ENCODE measurements at regions not wholly inside any gene's neighbourhood (a gene's known extent, or its start where the extent isn't known, plus 50 kb on each side); places are given as distances from the start of the nearest gene placed in this dataset.
"Not testable (repeated sequence)": the region's sequence is repeated elsewhere in the genome, so short reads cannot be mapped to it uniquely, and the experiment has no call there.

DNA sequence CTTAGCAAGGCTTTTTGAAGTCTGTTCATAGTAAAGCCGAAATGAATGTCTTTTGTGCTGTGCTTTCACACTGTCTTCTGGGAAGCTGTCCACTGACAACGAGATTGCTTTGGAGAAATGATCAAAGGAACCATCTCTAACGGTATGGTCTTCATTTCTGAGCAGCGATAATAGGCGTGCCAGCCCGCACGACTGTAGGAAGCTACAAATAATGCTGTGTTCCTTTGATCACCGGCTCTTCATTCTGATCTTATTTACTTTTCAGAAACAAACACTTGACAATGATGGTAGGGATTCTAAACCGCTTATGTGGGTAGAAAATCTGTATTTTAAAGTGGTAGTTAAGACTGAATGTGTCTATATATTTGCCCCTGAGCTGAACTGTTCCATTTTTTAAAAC is 306.6 kb upstream of the EXOC2 start:
- Mint-ChIP-seq H3K4me3 (no peak overlapping the region), H3K27me3 (peaks cover 24% of the 10 kb centered on the region), H3K9me3 (peaks cover 2% of the 10 kb centered on the region), H3K27ac (no peak overlapping the region), H3K36me3 (no peaks in the 10 kb centered on the region), H3K4me1 (peaks cover 2% of the 10 kb centered on the region)
- ATAC-seq (ENCODE audit: low read depth) (no peak), DNase-seq (ENCODE audit: low spot score in 2 of 2) (no peak)

DNA sequence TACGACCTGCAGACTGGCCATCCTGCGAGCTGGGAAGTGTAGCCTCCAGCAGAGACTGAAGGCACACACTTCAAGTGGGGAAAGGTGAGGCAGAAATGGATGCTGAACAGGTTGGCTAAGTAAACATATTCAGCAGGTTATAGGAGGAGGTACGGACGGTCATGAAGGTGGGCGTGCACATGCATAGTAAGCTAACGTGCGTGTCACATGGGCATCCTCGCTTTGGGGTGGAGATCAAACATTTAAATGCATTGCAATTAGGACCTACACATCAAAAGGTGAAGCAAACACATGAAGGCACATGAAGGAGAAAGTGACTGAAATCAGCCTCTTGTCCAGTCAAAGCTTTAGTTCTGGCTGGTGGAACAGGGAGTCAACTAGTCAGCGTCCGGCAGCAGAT is 305.6 kb upstream of the EXOC2 start:
- no peaks in the 10 kb centered on the region for H3K36me3 Mint-ChIP-seq
- H3K27me3 Mint-ChIP-seq, result peaks cover 26% of the 10 kb centered on the region
- peaks cover 4% of the 10 kb centered on the region for H3K9me3 Mint-ChIP-seq
- H3K4me3 Mint-ChIP-seq, result no peak overlapping the region
- ATAC-seq (ENCODE audit: low read depth), result no peak
- no peak for DNase-seq (ENCODE audit: low spot score in 2 of 2)
- H3K27ac Mint-ChIP-seq, result no peak overlapping the region
- peaks cover 2% of the 10 kb centered on the region for H3K4me1 Mint-ChIP-seq

DNA sequence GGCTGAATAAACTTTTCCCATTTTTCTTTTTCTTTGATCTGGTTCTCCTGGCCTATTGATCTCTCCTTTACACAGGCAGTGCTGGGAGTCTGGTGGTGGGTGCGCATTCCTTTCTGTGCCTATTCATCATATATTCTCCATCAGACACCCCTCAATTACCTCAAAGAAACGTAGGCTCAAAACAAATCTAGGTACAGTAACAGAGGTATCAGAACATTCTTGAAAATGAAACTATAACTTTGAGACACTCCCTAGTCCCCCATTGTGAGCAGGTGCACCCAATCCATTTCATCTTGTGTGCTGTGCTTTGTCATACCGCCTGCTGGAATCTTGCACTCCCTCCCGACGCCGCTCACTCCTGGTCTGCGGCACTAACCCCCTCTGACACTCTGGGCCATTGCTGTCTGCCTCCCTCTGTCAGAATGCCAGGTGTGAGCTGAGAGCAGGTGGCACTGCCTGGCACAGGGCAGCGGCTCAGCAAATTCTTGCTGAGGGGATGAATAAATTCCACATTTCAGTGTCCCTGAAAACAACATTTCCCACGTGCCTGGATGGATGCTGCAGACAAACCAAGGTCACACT is 303.4 kb upstream of the EXOC2 start:
- H3K4me3 Mint-ChIP-seq, result no peak overlapping the region
- peaks cover 16% of the 10 kb centered on the region for H3K27me3 Mint-ChIP-seq
- H3K4me1 Mint-ChIP-seq, result no peaks in the 10 kb centered on the region
- no peak for ATAC-seq (ENCODE audit: low read depth)
- H3K27ac Mint-ChIP-seq, result no peak overlapping the region
- peaks cover 3% of the 10 kb centered on the region for H3K9me3 Mint-ChIP-seq
- H3K36me3 Mint-ChIP-seq, result no peaks in the 10 kb centered on the region
- no peak for DNase-seq (ENCODE audit: low spot score in 2 of 2)

DNA sequence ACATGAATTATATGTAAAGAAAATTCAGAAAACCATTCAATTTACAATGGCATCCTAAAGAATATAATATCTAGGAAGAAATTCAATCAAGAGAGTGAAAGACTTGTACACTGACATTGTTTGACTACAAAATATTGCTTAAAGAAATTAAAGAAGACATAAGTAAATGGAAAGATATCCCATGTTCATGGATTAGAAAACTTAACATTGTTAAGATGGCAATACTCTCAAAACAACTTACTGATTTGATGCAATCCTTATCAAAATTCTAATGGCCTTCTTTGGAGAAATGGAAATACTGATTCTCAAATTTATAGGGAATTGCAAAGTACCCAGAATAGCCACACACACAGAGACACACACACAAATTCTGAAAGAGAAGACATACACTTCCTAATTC is 298.3 kb upstream of the EXOC2 start:
- DNase-seq (ENCODE audit: low spot score in 2 of 2), result no peak
- Mint-ChIP-seq H3K4me3 (no peak overlapping the region), H3K9me3 (peaks cover 4% of the 10 kb centered on the region), H3K27ac (no peak overlapping the region), H3K4me1 (no peaks in the 10 kb centered on the region), H3K36me3 (no peaks in the 10 kb centered on the region), H3K27me3 (peaks cover 21% of the 10 kb centered on the region)
- no peak for ATAC-seq (ENCODE audit: low read depth)

DNA sequence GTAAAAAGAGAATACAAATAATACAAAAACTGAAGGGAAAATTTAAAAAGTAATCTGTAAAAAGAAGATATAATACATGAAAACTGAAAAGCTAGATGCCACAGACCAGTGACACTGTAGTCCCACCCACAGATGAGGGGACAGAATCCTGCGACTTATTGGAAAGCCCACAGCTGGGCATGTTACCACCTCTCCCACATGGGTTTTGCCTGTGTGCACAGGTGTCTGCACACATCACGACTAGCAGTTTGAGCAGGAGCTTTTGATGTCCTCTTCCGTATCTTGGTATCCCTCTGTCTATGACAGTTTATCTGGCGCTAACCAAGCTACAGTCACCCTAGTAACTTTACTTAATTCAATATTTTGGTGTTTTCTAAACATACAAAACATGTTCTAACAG is 291.1 kb upstream of the EXOC2 start:
- peaks cover 12% of the 10 kb centered on the region for H3K27me3 Mint-ChIP-seq

DNA sequence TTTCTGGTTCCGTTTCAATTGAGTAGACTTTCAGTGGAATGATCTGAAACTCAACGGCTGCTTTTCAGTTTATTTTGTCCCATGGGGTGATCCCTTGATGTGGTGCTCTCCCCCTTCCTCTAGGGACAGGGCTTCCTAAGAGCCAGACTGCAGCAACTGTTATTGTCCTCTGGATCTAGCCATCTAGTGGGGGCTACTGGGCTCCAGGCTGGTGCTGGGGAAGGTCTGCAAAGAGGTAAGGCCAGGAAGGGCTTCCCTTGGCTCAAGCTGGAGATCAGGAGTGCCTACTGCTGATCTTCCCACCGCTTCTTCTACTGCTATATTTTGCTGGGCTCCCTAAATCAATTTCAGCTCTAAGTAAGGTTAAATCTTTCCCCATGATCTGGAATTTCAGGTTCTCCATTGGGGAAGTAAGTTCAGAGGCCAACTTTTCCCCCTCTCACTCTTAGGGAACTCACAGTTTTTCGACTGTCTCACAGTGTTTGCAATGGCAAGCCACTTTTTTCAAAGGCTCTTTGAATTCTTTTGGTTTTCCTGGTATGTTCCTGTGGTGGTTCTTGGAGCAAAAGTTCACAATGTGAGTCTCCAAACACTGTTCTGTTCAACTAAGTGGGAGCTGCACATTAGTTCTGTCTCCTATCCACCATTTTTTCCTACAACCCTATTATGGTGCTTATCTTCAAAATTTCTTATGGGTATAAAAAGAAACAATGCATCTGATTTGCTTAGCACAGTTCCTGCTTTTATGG is 286.2 kb upstream of the EXOC2 start:
- Mint-ChIP-seq H3K27ac (no peak overlapping the region), H3K9me3 (peaks cover 13% of the 10 kb centered on the region), H3K4me1 (no peaks in the 10 kb centered on the region), H3K27me3 (peaks cover 5% of the 10 kb centered on the region), H3K36me3 (no peaks in the 10 kb centered on the region), H3K4me3 (no peak overlapping the region)
- DNase-seq (ENCODE audit: low spot score in 2 of 2), result no peak
- no peak for ATAC-seq (ENCODE audit: low read depth)

More for the DNA sequence above, 291.1 kb upstream of the EXOC2 start:
- DNase-seq (ENCODE audit: low spot score in 2 of 2) (no peak), ATAC-seq (ENCODE audit: low read depth) (no peak)
- Mint-ChIP-seq H3K27ac (no peak overlapping the region), H3K36me3 (no peaks in the 10 kb centered on the region), H3K9me3 (no peaks in the 10 kb centered on the region), H3K4me1 (no peaks in the 10 kb centered on the region), H3K4me3 (no peak overlapping the region)

DNA sequence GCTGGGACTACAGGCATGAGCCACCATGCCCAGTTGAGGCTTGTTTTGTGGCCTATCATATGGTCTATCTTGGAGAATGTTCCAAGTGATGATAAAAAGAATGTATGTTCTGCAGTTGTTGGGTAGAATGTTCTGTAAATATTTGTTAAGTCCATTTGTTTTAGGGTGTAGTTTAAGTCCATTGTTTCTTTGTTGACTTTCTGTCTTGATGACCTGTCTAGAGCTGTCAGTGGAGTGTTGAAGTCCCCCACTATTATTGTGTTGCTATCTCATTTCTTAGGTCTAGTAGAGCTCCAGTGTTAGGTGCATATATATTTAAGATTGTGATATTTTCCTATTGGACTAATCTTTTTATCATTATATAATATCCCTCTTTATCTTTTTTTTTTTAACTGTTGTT is 284.3 kb upstream of the EXOC2 start:
- not testable (repeated sequence) for DNase-seq (ENCODE audit: low spot score in 2 of 2); H3K27ac Mint-ChIP-seq; H3K4me1 Mint-ChIP-seq; H3K36me3 Mint-ChIP-seq; H3K27me3 Mint-ChIP-seq; H3K4me3 Mint-ChIP-seq; ATAC-seq (ENCODE audit: low read depth)
- H3K9me3 Mint-ChIP-seq, result peaks cover 13% of the 10 kb centered on the region

DNA sequence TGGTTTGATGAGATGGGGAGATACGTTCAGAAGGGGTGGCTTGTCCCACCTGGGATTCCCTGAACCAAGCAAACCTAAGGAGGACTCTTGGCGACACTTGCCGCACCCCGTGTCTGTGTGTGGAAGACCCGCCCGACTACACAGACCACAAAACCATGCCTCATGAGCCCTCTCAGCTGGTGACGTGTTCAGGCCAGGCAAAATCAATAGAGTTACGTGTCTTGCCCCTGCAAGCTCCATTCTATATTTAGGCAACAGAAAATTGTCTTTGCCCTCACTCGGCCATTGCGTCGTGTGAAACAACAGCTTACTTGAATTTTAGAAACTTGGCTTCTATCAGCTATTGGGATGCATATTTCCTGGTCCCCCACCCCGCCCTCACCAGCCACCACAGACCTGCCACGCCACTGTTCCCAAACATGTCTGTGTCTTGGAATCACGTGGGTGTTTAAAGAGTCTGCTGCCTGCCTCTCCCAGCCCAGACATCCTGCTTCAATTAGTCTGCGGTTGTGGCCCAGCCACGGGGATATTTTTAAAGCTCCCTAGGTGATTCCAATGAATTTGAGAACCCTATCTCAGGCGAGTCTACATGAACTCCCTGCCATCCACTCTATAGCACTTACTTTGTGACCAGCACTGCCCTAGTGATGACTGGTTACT is 279.2 kb upstream of the EXOC2 start:
- ATAC-seq (ENCODE audit: low read depth) (no peak), DNase-seq (ENCODE audit: low spot score in 2 of 2) (no peak)
- H3K9me3 Mint-ChIP-seq, result peaks cover 10% of the 10 kb centered on the region
- no peak overlapping the region for H3K4me3 Mint-ChIP-seq
- no peak overlapping the region for H3K27ac Mint-ChIP-seq
- no peaks in the 10 kb centered on the region for H3K36me3 Mint-ChIP-seq
- H3K27me3 Mint-ChIP-seq, result no peaks in the 10 kb centered on the region
- H3K4me1 Mint-ChIP-seq, result no peaks in the 10 kb centered on the region

DNA sequence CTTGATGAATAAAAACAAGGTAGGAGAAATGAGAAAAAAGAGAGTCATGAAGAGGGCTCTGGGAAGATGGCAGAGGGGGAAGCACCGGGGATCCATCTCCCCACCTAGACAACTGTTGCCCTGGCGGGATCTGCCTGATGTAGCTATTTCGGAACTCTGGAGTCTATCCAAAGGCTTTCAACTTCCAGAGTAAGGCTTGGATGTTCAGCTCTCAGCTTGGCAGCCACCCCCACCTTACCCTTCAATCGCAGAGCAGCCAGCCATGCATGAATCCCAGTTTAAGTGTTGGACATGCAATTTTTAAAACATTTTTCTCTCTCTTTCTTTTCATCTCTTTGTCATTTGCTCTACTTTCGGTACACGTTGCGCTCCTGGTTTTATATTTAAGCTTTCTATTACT is 275.9 kb upstream of the EXOC2 start:
- H3K9me3 Mint-ChIP-seq, result no peaks in the 10 kb centered on the region
- H3K36me3 Mint-ChIP-seq, result no peaks in the 10 kb centered on the region
- DNase-seq (ENCODE audit: low spot score in 2 of 2) (no peak), ATAC-seq (ENCODE audit: low read depth) (no peak)
- H3K27me3 Mint-ChIP-seq, result peaks cover 5% of the 10 kb centered on the region
- no peak overlapping the region for H3K4me3 Mint-ChIP-seq
- H3K27ac Mint-ChIP-seq, result no peak overlapping the region
- H3K4me1 Mint-ChIP-seq, result no peaks in the 10 kb centered on the region

DNA sequence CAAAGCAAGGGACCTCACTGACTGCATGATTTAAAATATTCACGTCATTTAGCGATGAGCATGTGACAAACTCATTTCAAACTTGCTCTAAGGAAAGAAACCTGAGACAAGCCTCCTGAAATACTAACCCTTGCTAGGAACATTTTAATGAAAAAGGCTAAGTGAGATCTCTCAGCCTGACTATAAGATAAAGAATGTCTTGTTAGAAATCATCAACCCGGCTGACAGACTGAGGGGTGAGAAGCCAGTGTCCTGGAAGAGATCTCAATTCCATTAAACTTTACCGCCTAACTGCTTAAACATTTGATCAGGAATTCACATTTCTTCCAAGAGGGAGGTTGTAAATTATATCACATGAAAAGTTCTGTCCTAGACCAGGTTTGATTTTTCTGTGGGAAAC is 274.8 kb upstream of the EXOC2 start:
- H3K27me3 Mint-ChIP-seq, result peaks cover 12% of the 10 kb centered on the region
- H3K27ac Mint-ChIP-seq, result no peak overlapping the region
- ATAC-seq (ENCODE audit: low read depth), result no peak

DNA sequence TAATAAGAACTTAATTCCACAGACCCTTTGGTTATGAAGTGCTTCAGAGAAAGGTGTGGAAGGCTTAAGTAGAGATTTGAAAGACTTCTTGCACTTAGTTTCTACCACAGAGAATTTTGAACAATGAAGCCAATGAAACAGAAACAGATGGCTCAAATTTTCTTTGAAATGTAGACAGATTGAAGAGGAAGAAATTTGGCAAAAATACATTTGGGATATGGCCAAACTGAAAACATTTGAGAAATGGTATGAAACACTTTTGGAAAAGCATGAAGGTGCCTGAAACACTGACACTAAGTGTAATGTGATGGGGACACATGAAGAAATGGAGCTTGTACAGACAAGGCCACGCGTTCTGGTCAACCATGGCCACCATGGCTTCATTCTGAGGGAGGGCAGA is 272.4 kb upstream of the EXOC2 start:
- ATAC-seq (ENCODE audit: low read depth) (no peak), DNase-seq (ENCODE audit: low spot score in 2 of 2) (no peak)
- Mint-ChIP-seq H3K4me1 (no peaks in the 10 kb centered on the region), H3K4me3 (no peak overlapping the region), H3K36me3 (no peaks in the 10 kb centered on the region), H3K9me3 (no peaks in the 10 kb centered on the region), H3K27ac (no peak overlapping the region), H3K27me3 (peaks cover 19% of the 10 kb centered on the region)

More for the DNA sequence above, 274.8 kb upstream of the EXOC2 start:
- DNase-seq (ENCODE audit: low spot score in 2 of 2), result no peak
- Mint-ChIP-seq H3K4me3 (no peak overlapping the region), H3K36me3 (no peaks in the 10 kb centered on the region), H3K9me3 (no peaks in the 10 kb centered on the region), H3K4me1 (no peaks in the 10 kb centered on the region)

DNA sequence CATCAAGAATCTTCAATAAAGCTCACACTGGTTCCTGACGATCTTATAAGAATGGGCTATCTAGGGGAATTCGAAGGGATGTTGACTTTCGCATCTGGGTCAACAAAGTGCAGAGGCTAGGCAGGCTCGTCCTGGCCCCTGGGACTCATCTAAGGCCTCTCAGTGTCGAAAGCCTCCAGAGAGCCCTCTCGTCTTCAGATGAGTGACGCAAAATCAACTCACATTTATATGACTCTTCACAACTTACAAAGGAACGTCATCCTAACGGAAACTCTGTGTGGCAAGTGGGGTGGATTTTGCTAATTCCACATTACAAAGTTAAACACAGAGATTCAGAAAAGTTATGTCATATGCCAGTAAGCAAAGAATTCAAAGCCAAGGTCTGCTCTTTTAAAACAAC is 270.5 kb upstream of the EXOC2 start:
- Mint-ChIP-seq H3K4me1 (no peaks in the 10 kb centered on the region), H3K27ac (no peak overlapping the region), H3K36me3 (no peaks in the 10 kb centered on the region), H3K9me3 (no peaks in the 10 kb centered on the region), H3K27me3 (peaks cover 19% of the 10 kb centered on the region), H3K4me3 (no peak overlapping the region)
- DNase-seq (ENCODE audit: low spot score in 2 of 2), result no peak
- no peak for ATAC-seq (ENCODE audit: low read depth)

DNA sequence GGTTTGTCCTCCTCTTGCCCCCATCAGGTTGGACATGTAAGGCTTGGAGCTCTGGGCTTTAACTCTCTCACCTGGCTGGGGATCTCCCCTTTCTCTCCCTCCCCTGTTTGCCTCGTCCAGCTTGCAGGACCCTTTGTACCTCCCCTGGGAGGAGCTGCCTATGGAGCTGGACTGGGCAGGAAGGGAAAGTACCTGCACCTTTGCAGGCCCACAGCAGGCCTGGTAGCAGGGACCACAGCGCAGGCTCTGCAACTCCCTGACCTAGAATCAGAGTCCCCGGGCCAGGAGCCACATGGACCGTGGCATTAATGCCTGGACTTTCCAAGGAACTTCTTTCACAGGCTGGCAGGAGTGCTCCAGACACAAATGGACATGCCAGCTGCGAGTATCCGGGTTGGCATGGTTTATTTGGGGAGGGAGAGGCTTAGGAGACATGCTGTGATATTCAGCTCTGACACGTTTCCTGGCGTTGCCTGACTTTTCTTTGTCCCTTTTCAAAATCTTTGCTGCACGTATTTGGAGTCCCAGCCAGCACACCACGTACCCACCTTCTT is 268.5 kb upstream of the EXOC2 start:
- ATAC-seq (ENCODE audit: low read depth), result no peak
- Mint-ChIP-seq H3K4me3 (no peak overlapping the region), H3K9me3 (no peaks in the 10 kb centered on the region), H3K27ac (no peak overlapping the region), H3K36me3 (no peaks in the 10 kb centered on the region), H3K27me3 (peaks cover 19% of the 10 kb centered on the region), H3K4me1 (no peaks in the 10 kb centered on the region)
- DNase-seq (ENCODE audit: low spot score in 2 of 2), result no peak

DNA sequence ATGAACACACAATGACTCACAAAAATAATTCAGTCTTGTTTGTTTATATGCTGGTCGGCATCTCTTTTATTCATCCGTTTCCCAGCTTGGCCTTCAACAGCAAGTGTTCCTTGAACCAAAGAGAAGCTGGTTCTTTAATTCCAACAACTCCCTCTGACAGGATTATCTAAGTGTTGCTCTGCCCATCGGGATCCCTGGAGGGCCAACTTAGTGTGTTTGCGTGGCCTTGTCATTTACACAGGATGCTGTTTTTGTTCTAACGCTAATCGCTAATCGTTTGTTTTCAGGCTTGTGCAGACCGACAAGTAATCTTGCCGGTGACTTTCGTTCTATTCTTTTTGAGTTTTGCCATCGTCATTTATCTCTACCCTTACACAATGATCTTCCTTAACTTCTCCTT is 267.4 kb upstream of the EXOC2 start:
- Mint-ChIP-seq H3K36me3 (no peaks in the 10 kb centered on the region), H3K4me3 (no peak overlapping the region), H3K27me3 (peaks cover 16% of the 10 kb centered on the region), H3K27ac (no peak overlapping the region), H3K9me3 (no peaks in the 10 kb centered on the region), H3K4me1 (no peaks in the 10 kb centered on the region)
- no peak for ATAC-seq (ENCODE audit: low read depth)
- DNase-seq (ENCODE audit: low spot score in 2 of 2), result no peak

Data from memory B cell (primary cell).